ENCODE measurements at regions not wholly inside any gene's neighbourhood (a gene's known extent, or its start where the extent isn't known, plus 50 kb on each side); places are given as distances from the start of the nearest gene placed in this dataset.
A peak's percentile ranks its signal among the peaks of the same experiment; 100 is the strongest.

GRCh38 chr1:115469703-115470476, 131.8 kb upstream of the NGF start (continued):
- no peak for TF ChIP-seq ZNF274 (IDR thresholded peaks at IDR 0.05; ENCODE audit: low read length)
- TF ChIP-seq ZNF274 (tag by site-specific recombination; IDR thresholded peaks at IDR 0.05; ENCODE audit: borderline replicate concordance), result no peak
- no peak for TF ChIP-seq ZNF621 (tag by site-specific recombination; IDR thresholded peaks at IDR 0.05)
- TF ChIP-seq ZNF544 (tag by site-specific recombination; IDR thresholded peaks at IDR 0.05), result peak; percentile 61; the same call in 1 of the 2 replicates
- TF ChIP-seq YY1 (tag by site-specific recombination; IDR thresholded peaks at IDR 0.05), result no peak
- TF ChIP-seq ZNF214 (tag by site-specific recombination; IDR thresholded peaks at IDR 0.05; ENCODE audit: borderline replicate concordance), result no peak
- TF ChIP-seq SP3 (tag by site-specific recombination; IDR thresholded peaks at IDR 0.05), result no peak
- TF ChIP-seq ZNF521 (tag by site-specific recombination; IDR thresholded peaks at IDR 0.05), result no peak
- TF ChIP-seq IKZF3 (tag by site-specific recombination; IDR thresholded peaks at IDR 0.05), result no peak
- TF ChIP-seq BCL11B (tag by site-specific recombination; IDR thresholded peaks at IDR 0.05; ENCODE audit: low read depth), result no peak
- TF ChIP-seq KLF8 (tag by site-specific recombination; IDR thresholded peaks at IDR 0.05), result no peak
- no peak for TF ChIP-seq ZNF488 (tag by site-specific recombination; IDR thresholded peaks at IDR 0.05)
- no peak for TF ChIP-seq ZNF645 (tag by site-specific recombination; IDR thresholded peaks at IDR 0.05)
- no peak for TF ChIP-seq WT1 (tag by site-specific recombination; IDR thresholded peaks at IDR 0.05)
- TF ChIP-seq ZFHX2 (tag by site-specific recombination; conservative IDR thresholded peaks at IDR 0.05), result no peak
- TF ChIP-seq ZNF37A (tag by site-specific recombination; IDR thresholded peaks at IDR 0.05), result 0 out of 2 replicates have a peak, but pooled peaks have one; percentile 33
- TF ChIP-seq ZNF155 (tag by site-specific recombination; IDR thresholded peaks at IDR 0.05), result no peak

DNA sequence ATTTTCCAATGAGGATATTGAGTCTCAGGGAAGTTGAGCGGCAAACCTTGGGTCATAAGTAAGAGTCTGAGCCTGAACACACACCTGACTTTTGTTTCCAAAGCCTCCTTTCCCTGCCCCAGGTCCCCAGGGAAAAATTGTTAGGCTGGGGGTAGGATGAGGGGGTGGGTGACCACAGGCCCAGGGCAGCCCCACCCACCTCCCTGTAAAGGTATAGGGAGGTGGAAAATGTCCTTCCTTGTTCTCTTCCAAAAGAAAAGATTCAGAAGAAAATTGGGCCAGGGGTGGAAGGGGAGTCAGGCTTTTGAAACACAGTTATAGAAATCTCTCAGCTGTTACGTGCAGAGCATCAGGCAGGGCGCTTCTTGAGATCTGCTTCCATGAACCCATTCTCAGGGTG, 129.7 kb upstream of the NGF start:
- ChIA-PET POLR2A (no interaction called here), CTCF (interaction anchor here (0.6 to 10.2 kb wide), 9 partner anchors 21 to 484 kb away, joined by 3 to 179 read pairs (median 3); no protein-coding TSS in a partner anchor)
- Histone ChIP-seq H3K27ac (ENCODE audit: extremely low read depth, low read depth, low read length) (no peak overlapping the region), H3K9me3 (ENCODE audit: control insufficient read depth, insufficient read depth, low read depth, low read length) (no peaks in the 10 kb centered on the region), H3K4me3 (ENCODE audit: low read depth, low read length) (no peak overlapping the region), H3K4me1 (ENCODE audit: control insufficient read depth, insufficient read depth, low read length) (no peaks in the 10 kb centered on the region), H3K36me3 (ENCODE audit: control insufficient read depth in 2 of 2, insufficient read depth in 1 of 2, low read length in 2 of 2) (no peaks in the 10 kb centered on the region)
- TF ChIP-seq ZNF571 (tag by site-specific recombination; IDR thresholded peaks at IDR 0.05) (no peak), SALL2 (tag by site-specific recombination; IDR thresholded peaks at IDR 0.05; ENCODE audit: borderline replicate concordance) (no peak), ZFHX2 (tag by site-specific recombination; conservative IDR thresholded peaks at IDR 0.05) (no peak), ZNF704 (tag by site-specific recombination; IDR thresholded peaks at IDR 0.05) (no peak), ZXDB (tag by site-specific recombination; IDR thresholded peaks at IDR 0.05) (no peak)
- TF ChIP-seq, protein P1, sequence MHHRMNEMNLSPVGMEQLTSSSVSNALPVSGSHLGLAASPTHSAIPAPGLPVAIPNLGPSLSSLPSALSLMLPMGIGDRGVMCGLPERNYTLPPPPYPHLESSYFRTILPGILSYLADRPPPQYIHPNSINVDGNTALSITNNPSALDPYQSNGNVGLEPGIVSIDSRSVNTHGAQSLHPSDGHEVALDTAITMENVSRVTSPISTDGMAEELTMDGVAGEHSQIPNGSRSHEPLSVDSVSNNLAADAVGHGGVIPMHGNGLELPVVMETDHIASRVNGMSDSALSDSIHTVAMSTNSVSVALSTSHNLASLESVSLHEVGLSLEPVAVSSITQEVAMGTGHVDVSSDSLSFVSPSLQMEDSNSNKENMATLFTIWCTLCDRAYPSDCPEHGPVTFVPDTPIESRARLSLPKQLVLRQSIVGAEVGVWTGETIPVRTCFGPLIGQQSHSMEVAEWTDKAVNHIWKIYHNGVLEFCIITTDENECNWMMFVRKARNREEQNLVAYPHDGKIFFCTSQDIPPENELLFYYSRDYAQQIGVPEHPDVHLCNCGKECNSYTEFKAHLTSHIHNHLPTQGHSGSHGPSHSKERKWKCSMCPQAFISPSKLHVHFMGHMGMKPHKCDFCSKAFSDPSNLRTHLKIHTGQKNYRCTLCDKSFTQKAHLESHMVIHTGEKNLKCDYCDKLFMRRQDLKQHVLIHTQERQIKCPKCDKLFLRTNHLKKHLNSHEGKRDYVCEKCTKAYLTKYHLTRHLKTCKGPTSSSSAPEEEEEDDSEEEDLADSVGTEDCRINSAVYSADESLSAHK (tag by site-specific recombination; IDR thresholded peaks at IDR 0.05), result no peak
